NCI-H2171 treated with DMSO at 0.1 percent for 48 hours (cell line): ENCODE measurements at regions not wholly inside any gene's neighbourhood (a gene's known extent, or its start where the extent isn't known, plus 50 kb on each side); places are given as distances from the start of the nearest gene placed in this dataset.

ENCODE experiments used
- DNase-seq: peaks from one replicate; lab custom pipeline; 2025; lab: John Stamatoyannopoulos, UW

DNA sequence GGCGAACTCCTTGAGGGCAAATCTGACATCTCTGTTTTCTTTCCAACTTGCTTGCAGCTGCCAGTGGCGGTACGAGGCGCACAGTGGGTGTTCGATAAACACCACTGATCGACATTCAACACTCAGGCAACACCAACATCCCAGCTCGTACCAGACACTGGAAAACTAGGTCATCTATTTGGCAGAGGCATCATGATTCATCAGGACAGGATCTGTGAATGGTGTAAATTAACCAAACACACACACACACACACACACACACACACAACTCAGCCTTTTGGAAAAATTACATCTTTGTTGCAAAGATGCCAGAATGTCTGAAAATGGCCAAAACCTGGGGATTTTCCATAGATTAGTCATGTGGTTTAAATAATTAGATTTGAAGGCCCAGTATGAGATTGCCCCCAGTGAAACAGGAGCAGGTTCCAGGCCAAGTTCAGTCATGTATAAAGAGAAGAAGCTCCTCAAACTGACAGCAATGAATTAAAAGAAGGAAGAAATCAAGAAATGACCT is 150.5 kb upstream of the NCKAP5 start:
- no peak for DNase-seq

DNA sequence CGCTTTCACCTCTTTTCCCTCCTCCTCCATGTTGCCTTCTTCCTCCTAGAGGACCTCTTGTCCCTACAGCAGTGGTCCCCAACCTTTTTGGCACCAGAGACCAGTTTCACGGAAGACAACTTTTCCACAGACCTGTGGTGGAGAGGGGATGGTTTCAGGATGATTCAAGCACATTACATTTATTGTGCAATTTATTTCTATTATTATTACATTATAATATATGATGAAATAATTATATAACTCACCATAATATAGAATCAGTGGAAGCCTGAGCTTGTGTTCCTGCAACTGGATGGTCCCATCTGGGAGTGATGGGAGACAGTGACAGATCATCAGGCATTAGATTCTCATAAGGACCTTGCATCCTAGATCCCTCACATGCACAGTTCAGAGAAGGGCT is 152.2 kb upstream of the NCKAP5 start:
- no peak for DNase-seq

DNA sequence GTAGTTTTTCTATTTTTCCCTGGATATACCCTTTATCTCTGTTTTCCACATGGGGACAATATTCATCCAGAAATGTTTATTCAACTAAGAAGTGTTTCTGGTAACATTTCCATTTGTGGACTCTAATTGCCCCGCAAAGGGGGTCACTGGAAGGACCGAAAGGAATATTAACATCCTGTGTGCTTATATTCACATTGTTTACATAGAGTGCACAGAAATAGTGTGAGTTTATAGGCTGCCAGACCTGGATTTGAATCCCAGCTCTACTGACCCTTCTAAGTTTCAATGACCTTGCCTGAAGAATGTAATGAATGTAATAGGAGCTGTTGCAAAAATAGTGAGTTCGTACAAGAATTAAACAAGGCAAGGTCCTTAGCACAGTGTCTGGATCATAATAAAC is 152.9 kb upstream of the NCKAP5 start:
- no peak for DNase-seq

DNA sequence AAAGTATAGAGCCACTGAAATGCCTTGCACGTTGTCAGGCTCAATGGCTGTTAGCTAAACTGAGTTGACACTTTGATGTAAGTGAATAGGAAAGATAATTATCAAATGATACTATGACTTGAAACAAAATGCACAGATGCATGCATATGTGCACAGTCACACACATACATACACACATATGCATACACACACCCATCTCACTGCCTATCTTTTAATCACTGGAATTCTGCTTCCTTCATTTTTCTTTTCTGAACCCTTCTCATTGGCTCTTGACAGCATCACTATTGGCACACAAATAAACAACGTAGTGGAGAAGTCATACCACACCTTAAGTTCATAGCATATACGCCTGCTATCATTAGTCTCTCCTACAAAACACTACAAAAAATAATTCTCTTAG is 154.9 kb upstream of the NCKAP5 start:
- no peak for DNase-seq

DNA sequence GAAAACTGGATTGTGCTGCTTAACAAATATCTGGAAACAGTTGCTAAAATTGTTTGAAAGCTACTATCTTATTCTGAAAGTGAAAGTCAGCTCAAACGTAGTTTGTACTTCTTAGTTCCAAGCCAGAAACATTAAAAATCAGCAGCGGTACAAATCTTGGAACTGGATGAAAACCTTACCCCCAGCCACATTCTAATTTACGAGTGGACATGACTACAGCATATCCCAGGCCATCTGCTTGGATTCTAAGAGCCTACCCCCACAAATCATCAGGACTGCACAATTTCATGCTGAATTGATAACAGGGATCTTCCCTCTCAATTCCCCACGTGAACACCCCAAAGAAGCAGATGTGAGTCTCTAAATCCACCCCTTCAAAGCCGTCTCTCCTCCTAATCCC is 158.7 kb upstream of the NCKAP5 start:
- no peak for DNase-seq

DNA sequence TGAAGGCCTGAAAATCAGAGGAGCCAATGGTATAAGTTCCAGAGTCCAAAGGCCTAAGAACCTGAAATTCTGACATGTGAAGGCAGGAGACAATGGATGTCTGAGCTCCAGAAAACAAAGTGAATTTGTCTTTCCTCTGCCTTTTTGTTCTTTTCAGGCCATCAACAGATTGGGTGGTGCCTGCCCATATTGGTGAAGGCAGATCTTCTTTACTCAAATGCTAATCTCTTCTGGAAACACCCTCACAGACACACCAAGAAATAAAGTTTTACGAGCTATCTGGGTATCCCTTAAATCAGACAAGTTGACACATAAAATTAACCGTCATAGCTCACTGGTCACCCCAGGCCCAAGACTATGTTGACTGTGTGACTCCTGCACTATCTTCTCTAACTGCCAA is 163.8 kb upstream of the NCKAP5 start:
- DNase-seq = no peak

DNA sequence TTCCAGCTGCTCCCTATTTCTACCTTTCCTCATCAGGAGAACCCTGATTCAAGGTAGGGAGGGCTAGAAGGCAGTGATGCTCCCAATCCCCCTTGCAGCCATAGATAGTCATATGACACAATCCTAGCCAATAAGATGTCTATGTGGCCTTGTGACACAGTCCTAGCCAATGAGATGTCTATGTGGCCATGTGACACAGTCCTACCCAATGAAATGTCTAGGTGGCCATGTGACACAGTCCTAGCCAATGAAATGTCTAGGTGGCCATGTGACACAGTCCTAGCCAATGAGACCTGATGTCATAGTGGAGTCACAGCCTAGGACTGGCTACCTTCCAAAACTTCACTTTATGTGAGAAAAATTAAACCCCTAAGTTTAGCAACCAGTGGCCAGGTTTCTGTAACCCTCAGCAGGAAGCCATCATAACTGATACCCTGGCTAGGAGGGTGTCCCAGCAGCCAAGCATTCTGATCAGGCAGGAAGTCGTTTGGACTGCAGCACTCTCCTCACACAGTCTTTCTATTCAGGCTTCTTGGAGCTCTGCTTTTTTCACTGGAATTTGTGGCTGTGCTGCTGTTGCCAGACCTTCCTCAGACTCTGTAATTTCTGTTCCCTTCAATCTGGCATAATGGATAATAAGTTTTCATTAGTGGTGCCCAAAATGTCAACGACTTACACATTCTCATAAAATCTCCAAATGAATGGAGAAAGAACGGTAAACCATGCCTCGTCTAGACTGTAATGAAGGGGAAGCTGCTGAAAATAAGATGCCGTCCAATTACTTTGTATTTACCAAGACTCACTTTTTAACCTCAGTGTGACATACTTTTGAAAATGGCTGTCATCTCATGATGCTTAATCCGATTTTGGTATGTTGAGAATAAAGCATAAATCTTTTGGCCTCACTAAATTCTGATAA is 165.0 kb upstream of the NCKAP5 start:
- DNase-seq = no peak

DNA sequence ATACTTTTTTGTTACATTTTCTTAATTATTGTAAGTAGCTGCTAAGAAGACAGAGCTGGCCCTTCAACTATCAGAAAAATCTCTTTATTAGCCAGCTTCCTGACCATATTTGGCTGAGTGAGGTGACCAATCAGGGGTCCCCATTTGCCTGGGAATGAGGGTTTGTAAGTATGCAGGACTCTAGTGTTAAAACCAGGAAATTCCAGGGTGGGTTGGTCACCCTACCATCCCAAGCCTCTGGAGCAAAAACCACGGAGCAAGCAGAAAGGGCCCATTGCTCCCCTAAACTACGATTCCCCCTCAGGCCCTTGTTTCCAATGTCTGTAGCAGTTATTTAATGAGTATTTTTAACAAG is 165.6 kb upstream of the NCKAP5 start:
- no peak for DNase-seq

DNA sequence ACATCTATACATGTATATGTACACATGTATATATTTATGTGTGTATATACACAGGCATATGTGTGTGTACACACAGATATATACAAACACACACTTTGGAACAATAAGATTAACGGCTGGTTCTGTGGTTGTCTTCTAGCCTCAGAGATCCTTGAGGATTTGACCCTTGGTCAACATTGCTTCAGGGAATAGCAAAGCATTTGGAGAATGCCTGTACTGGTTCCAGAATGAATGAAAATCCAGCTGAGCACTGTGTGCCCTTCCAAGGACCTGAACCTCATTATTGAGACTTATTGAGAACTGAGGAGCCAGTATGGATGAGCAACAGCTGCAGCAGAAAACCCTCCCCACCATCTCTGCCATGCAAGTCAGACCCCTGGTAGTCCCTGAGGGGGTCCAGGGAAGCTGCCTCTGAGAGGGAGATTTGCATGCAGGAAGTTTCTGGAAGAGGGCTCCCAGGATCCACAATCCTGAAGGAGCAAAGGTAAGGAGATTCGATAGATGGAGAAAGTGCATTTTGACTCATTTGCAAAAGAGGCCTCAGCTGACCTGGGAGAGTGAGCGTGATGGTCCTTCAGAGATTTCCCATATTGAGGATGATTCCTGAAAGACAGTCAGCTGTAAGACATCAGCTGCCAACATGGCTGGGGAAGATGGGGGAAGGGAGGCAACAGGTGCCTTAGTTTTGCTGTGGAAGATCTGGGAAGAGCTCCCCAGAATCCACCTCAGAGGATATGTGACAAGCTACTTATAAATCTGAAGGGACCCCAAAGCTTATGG is 166.6 kb upstream of the NCKAP5 start:
- no peak for DNase-seq

DNA sequence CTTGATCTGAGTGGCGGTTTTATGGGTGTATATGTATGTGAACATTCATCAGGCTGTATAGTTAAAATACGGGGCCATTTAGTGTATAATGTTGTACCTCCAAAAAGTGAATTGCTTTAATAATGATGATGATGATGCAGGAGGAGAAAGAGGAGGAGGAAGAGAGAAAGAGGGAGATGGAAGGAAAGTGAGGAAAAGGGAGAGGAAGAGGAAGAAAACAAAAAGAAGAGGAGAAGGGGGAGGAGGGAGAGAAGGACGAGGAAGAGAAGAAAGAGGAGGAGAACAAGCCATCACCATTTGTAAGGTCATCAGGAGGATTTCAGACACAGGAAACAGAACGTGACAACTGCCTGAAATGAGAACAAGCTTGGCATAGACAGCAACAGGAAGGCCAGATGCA is 168.4 kb upstream of the NCKAP5 start:
- DNase-seq = no peak

DNA sequence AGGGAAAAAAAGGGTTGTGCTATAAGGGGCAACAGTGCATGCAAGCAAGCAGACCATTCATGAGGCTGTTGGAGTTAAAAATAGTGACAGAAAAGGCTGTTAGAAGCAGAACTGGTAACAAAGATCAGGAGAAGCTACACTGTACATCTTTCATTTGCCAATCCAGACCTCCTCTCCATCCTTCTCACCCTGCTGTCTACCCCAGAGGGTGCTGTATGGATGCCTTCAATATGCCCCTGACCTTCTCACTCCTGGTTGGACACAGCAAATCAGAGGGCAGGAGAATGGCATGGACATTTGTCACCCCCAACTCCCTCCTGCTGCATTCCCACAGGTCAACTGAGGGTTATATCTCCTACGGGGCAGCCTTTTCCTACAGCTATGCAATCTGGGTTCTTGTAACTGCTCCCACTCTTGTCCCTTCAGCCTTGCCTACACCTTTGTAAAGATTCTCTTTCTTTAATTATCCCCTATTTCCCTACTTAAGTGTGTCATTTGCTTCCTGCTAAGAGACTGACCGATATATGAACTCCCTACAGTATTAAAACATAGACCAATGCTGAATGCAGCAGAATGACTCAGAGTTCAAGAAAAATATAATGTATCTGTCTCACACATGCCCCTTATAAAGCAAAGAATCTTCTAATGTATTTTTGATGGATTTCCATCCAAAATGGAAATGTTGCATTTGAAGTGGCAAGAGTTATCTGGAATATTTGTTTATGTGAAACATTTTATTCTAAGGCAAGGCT is 169.2 kb upstream of the NCKAP5 start:
- no peak for DNase-seq

DNA sequence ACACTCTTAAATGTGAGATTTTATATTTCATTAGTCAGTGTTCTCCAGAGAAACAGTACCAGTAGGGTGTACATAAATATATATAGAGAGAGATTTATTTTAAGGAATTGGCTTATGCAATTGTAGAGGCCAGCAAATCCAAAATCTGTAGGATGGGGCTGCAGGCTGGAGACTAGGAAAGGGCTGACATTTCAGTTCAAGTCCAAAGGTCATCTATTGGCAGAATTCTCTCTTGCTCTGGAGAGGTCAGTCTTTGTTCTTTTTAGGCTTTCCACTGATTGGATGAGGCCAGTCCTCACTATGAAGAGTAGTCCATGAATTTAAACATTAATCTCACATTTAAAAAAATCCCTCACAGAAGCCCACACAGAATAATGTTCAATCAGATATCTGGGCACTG is 170.8 kb upstream of the NCKAP5 start:
- DNase-seq = no peak

DNA sequence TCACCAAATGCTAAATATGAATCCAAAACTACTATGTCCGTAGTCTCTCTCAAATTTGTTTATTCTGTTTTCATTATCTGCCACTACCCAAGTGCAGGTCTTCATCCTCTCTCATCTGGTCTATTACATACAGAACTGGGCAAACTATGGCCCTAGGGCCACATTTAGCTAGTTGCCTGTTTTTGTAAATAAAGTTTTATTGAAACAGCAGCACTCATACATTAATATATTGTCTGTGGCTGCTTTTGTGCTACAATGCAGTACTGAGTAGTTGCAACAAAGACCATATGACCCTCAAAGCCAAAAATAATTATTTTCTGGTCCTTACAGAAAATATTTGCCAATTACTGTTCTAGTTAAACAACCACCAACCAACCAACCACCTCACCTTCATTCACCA is 172.2 kb upstream of the NCKAP5 start:
- no peak for DNase-seq

DNA sequence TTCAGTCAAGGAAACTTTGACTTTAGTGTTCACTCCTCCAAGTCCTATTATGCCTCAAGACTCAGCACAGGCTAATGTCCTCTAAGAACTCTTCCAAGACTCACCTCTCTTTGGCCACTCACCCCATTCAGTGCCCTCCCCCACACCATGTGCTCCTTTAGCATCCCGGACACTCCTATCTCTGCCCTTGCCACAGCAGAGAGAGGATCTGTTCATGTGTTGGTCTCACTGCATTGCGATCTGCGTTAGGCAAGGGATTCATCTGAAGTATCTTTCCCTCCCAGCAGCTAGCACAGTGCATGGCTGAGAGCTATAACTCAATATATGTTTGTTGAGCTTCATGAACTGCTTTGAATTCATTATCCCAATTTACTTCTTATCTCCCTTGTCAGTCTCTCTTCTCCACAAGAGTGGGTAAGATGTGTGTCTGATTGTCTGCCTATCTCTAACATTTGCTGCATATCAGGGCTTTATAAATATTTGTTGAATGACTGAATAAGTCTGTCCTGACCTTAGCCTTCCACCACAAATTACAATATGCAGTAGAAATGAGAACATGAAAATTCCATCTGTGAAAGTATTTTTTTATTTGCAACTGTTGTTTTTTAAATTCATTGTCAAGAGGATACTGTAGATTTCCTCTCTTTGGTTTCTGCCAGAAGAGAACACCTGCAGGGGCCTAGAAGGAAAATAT is 179.9 kb upstream of the NCKAP5 start:
- DNase-seq = no peak

DNA sequence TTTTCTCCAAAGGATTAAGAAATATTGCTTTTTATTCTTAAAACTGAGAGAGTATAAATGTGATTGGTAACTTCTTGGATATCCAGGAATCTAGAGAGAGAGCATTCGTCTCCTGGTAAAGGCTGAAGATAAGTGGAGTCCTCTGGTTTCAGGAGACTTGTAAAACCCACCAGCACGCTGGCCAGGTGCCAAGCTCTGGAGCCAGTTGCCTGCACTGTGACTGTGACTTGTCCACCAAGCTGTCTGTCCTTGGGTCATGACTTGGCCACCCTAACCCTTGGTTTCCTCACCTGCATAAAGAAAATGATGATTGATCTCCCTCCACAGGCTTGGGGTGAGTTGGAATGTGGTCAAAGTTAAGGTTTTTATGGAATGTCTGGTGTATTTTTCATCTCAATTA is 185.4 kb upstream of the NCKAP5 start:
- DNase-seq = no peak

DNA sequence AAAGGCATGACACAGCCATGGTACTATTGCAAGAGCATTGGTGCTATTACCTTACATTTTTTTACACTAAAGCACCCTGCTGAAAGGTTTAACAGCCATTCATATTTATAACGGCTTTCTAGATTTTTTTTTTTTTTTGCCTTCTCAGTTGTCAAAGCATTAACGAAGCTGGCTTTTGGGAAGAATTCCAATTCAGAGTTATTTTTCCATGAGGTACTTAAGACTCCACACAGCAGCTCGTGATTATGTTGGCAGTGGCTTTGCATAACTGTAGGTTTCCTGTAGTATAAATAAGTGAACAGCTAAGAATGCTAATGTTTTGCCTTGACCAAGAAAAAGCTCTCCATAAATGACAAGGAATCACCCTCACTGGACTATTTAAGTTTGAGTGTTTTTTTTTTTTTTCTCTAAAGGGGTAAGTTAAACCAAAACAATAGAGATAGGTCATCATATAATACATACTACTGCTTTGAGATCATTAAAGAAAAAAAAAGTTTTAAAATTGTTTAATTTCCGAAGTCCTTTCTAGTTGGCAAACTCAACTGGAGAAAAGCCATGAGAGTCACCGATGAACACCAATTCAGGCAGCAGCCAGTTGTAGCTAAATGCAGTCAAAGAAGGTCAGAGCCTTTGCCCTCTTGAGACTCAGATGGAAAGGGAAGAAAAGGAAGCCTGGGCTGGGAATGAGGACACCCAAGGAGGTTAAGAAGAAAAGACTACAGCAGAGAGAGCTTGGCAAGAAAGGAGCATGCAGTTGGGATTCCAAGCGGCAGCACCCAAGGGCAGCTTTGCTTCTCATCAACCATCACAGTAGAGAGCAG is 187.4 kb upstream of the NCKAP5 start:
- no peak for DNase-seq

DNA sequence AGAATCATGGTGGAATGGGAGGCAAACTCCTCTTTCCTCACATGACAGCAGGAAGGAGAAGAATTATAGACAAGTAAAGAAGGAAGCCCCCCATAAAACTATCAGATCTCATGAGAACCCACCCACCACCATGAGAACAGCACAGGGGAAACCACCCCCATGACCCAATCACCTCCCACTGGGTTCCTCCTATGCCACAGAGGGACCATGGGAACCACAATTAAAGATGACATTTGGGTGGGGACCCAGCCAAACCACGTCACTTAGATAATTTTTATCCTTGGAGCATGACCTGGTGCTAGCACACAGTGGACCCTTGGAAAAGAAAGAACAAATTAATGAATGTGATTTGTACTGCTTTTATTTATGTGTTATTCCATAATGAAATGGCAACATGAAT is 188.6 kb upstream of the NCKAP5 start:
- DNase-seq = no peak

DNA sequence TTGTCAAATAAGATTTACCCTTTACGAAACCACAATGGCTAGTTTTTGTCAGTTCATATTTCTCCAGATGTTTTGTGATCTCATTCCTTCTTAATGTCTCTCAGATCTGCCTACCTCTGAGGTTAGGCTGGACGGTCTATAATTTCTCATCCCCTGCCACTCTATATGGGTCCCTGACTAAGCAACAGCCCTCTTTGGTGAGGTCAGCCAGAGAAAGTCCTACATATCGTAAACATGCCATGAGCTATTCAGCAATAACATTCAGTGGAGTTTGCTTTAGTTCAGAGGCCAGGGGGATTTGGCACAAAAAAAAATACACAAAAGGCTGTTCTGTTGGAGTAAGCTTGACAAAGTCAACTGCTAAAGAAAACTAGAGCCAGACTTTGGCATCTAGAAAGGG is 192.1 kb upstream of the NCKAP5 start:
- no peak for DNase-seq

DNA sequence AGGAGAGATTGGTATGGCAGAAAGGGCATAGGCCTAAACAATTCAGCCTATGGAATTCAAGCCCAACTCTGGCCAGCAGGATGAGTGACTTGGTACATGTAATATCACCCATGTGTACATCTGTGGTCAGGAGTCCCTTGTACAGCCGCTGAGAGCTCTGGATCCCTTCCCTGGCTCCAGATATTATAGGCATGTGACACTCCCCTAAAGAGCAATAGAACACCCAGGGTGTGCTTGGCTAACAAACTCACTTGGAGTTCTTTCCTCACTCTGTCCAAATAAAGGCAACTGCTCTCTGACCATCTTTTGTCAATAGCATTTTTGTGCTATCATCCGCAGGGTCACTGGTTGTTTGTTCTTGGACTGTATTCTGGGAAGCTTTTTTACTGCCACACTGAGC is 197.4 kb upstream of the NCKAP5 start:
- no peak for DNase-seq

DNA sequence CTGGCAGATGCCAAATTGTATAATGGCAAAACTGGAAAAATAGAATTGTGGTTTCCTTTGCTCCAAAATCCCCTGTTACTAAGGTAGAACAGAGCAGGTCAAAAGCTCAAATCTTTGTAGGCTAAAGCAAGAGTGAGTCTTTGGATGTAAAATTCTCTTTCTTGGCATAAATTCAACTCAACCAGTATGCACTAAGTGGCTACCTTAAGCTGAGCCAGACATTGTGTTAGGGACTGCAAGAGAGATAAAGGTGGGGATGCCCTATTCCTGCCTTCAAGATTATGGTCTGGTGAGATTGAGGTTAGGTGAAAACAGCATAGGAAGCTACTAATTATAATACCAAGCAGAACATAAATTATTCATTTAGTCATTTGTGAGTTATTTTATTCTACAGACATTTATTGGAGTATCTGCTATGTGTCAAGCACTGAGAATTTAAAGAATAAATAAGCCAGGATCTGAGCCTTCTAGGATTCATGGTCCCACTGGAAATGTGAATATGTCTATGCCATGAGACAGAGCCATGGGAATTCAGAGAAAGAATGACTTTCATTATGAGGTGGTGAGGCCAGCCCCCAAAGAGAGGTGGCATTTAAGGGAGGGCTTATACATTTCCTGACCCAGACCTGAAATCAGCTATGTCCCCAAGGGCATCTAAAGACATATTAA is 198.0 kb upstream of the NCKAP5 start:
- no peak for DNase-seq

DNA sequence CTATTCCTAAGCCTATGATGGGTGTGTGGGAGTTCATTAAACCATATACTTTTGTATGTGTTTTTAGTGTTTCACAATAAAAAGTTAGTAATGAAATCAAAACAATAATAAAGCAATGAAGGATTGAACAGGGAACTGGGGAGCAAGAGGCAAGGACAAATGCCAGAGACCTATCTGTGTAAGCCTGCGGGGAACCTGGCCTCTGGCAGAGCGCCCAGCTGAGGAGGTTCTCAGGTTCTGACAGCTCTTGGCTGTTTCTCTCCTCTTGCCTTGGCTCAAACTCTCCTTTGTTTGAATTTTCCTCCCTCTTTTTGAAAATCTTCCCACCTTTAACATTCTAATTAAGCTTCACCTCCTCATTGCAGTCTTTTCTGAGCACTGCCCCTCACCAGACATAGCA is 200.0 kb upstream of the NCKAP5 start:
- no peak for DNase-seq
